ENCODE measurements at regions not wholly inside any gene's neighbourhood (a gene's known extent, or its start where the extent isn't known, plus 50 kb on each side); places are given as distances from the start of the nearest gene placed in this dataset.
"Not testable (repeated sequence)": the region's sequence is repeated elsewhere in the genome, so short reads cannot be mapped to it uniquely, and the experiment has no call there.

GRCh38 chr12:23238190-23238589, 613.2 kb downstream of the ETNK1 start:
- no peak overlapping the region for H3K23ac ChIP-seq (ENCODE audit: low read length)
- no peak overlapping the region for H4K8ac ChIP-seq (ENCODE audit: low read depth, low read length)
- H3K18ac ChIP-seq (ENCODE audit: low read length): no peak overlapping the region
- H3K4ac ChIP-seq (ENCODE audit: low read depth, low read length): no peak overlapping the region
- H3K27ac ChIP-seq (ENCODE audit: low read depth, low read length): no peak overlapping the region
- H3K56ac ChIP-seq (ENCODE audit: low read length): no peak overlapping the region
- no peak for DNase-seq
- H2BK120ac ChIP-seq (ENCODE audit: low read depth, low read length): no peak overlapping the region
- H3K27me3 ChIP-seq (ENCODE audit: insufficient read depth, low read length, poor library complexity): no peaks in the 10 kb centered on the region
- no peak overlapping the region for H3K9ac ChIP-seq (ENCODE audit: low read length)
- no peak overlapping the region for H3K4me2 ChIP-seq (ENCODE audit: low read length)
- no peak overlapping the region for H2BK5ac ChIP-seq (ENCODE audit: low read length)
- H3K79me1 ChIP-seq (ENCODE audit: low read length): no peaks in the 10 kb centered on the region
- H3K4me3 ChIP-seq (ENCODE audit: low read length): no peak overlapping the region
- H3K79me2 ChIP-seq (ENCODE audit: control insufficient read depth, insufficient read depth, low read length): no peaks in the 10 kb centered on the region
- no peaks in the 10 kb centered on the region for H3K4me1 ChIP-seq (ENCODE audit: control insufficient read depth, low read depth, low read length)
- WGBS (ENCODE audit: extremely low coverage, insufficient coverage, low lambda C conversion rate): no CpG with 5 or more reads among the region's 3 CpGs
- no peaks in the 10 kb centered on the region for H3K36me3 ChIP-seq (ENCODE audit: control insufficient read depth, insufficient read depth, low read length)
- H4K5ac ChIP-seq (ENCODE audit: low read length): no peak overlapping the region
- H2AK5ac ChIP-seq (ENCODE audit: low read length): no peak overlapping the region
- H2BK15ac ChIP-seq (replicated peaks; ENCODE audit: low read depth): no peak overlapping the region

- Histone ChIP-seq H3K56ac (ENCODE audit: low read length) (no peak overlapping the region), H3K79me1 (ENCODE audit: low read length) (no peaks in the 10 kb centered on the region)
- no peak for DNase-seq
These were observed 614.0 kb downstream of the ETNK1 start for GRCh38 chr12:23238957-23239356.

GRCh38 chr12:23245186-23245585, 620.2 kb downstream of the ETNK1 start:
- H3K79me2 ChIP-seq (ENCODE audit: control insufficient read depth, insufficient read depth, low read length): no peaks in the 10 kb centered on the region
- no peak overlapping the region for H3K23ac ChIP-seq (ENCODE audit: low read length)
- no peak overlapping the region for H3K4me2 ChIP-seq (ENCODE audit: low read length)
- H3K4me1 ChIP-seq (ENCODE audit: control insufficient read depth, low read depth, low read length): no peaks in the 10 kb centered on the region
- no peak overlapping the region for H4K8ac ChIP-seq (ENCODE audit: low read depth, low read length)
- no peak overlapping the region for H2BK5ac ChIP-seq (ENCODE audit: low read length)
- H3K9ac ChIP-seq (ENCODE audit: low read length): no peak overlapping the region
- H3K79me1 ChIP-seq (ENCODE audit: low read length): no peaks in the 10 kb centered on the region
- no CpG with 5 or more reads among the region's 2 CpGs for WGBS (ENCODE audit: extremely low coverage, insufficient coverage, low lambda C conversion rate)
- no peak overlapping the region for H3K4me3 ChIP-seq (ENCODE audit: low read length)
- no peaks in the 10 kb centered on the region for H3K27me3 ChIP-seq (ENCODE audit: insufficient read depth, low read length, poor library complexity)
- no peak overlapping the region for H2AK5ac ChIP-seq (ENCODE audit: low read length)
- H3K18ac ChIP-seq (ENCODE audit: low read length): no peak overlapping the region
- no peak overlapping the region for H4K5ac ChIP-seq (ENCODE audit: low read length)
- no peak overlapping the region for H3K27ac ChIP-seq (ENCODE audit: low read depth, low read length)
- no peaks in the 10 kb centered on the region for H3K36me3 ChIP-seq (ENCODE audit: control insufficient read depth, insufficient read depth, low read length)
- no peak overlapping the region for H2BK15ac ChIP-seq (replicated peaks; ENCODE audit: low read depth)
- H3K56ac ChIP-seq (ENCODE audit: low read length): no peak overlapping the region
- no peak overlapping the region for H3K4ac ChIP-seq (ENCODE audit: low read depth, low read length)
- no peak for DNase-seq
- H2BK120ac ChIP-seq (ENCODE audit: low read depth, low read length): no peak overlapping the region

More at GRCh38 chr12:23238957-23239356, 614.0 kb downstream of the ETNK1 start:
- H3K27me3 ChIP-seq (ENCODE audit: insufficient read depth, low read length, poor library complexity): no peaks in the 10 kb centered on the region
- no peaks in the 10 kb centered on the region for H3K79me2 ChIP-seq (ENCODE audit: control insufficient read depth, insufficient read depth, low read length)
- H3K4me2 ChIP-seq (ENCODE audit: low read length): no peak overlapping the region
- H3K18ac ChIP-seq (ENCODE audit: low read length): no peak overlapping the region
- no peak overlapping the region for H3K4me3 ChIP-seq (ENCODE audit: low read length)
- no peak overlapping the region for H2BK15ac ChIP-seq (replicated peaks; ENCODE audit: low read depth)
- no peak overlapping the region for H3K9ac ChIP-seq (ENCODE audit: low read length)
- H2AK5ac ChIP-seq (ENCODE audit: low read length): no peak overlapping the region
- H3K27ac ChIP-seq (ENCODE audit: low read depth, low read length): no peak overlapping the region
- no peak overlapping the region for H3K23ac ChIP-seq (ENCODE audit: low read length)
- H3K36me3 ChIP-seq (ENCODE audit: control insufficient read depth, insufficient read depth, low read length): no peaks in the 10 kb centered on the region
- no peak overlapping the region for H2BK5ac ChIP-seq (ENCODE audit: low read length)
- no peak overlapping the region for H4K8ac ChIP-seq (ENCODE audit: low read depth, low read length)
- no peak overlapping the region for H4K5ac ChIP-seq (ENCODE audit: low read length)
- H2BK120ac ChIP-seq (ENCODE audit: low read depth, low read length): no peak overlapping the region
- no peaks in the 10 kb centered on the region for H3K4me1 ChIP-seq (ENCODE audit: control insufficient read depth, low read depth, low read length)
- no peak overlapping the region for H3K4ac ChIP-seq (ENCODE audit: low read depth, low read length)

- H3K36me3 ChIP-seq (ENCODE audit: control insufficient read depth, insufficient read depth, low read length): no peaks in the 10 kb centered on the region
- H3K79me2 ChIP-seq (ENCODE audit: control insufficient read depth, insufficient read depth, low read length): no peaks in the 10 kb centered on the region
- no peak overlapping the region for H3K56ac ChIP-seq (ENCODE audit: low read length)
- no peak overlapping the region for H3K4me3 ChIP-seq (ENCODE audit: low read length)
- H4K8ac ChIP-seq (ENCODE audit: low read depth, low read length): no peak overlapping the region
- no peak overlapping the region for H3K4me2 ChIP-seq (ENCODE audit: low read length)
- WGBS (ENCODE audit: extremely low coverage, insufficient coverage, low lambda C conversion rate): no CpG with 5 or more reads among the region's 4 CpGs
- H2BK5ac ChIP-seq (ENCODE audit: low read length): no peak overlapping the region
- H3K27ac ChIP-seq (ENCODE audit: low read depth, low read length): no peak overlapping the region
- H3K27me3 ChIP-seq (ENCODE audit: insufficient read depth, low read length, poor library complexity): no peaks in the 10 kb centered on the region
- no peak overlapping the region for H4K5ac ChIP-seq (ENCODE audit: low read length)
- H2BK15ac ChIP-seq (replicated peaks; ENCODE audit: low read depth): no peak overlapping the region
- no peaks in the 10 kb centered on the region for H3K79me1 ChIP-seq (ENCODE audit: low read length)
- no peak overlapping the region for H2BK120ac ChIP-seq (ENCODE audit: low read depth, low read length)
- no peaks in the 10 kb centered on the region for H3K4me1 ChIP-seq (ENCODE audit: control insufficient read depth, low read depth, low read length)
- no peak overlapping the region for H3K18ac ChIP-seq (ENCODE audit: low read length)
- no peak overlapping the region for H3K23ac ChIP-seq (ENCODE audit: low read length)
- H2AK5ac ChIP-seq (ENCODE audit: low read length): no peak overlapping the region
- H3K9ac ChIP-seq (ENCODE audit: low read length): no peak overlapping the region
- no peak for DNase-seq
- no peak overlapping the region for H3K4ac ChIP-seq (ENCODE audit: low read depth, low read length)
These were observed 628.2 kb downstream of the ETNK1 start for GRCh38 chr12:23253191-23253590.

- no CpG with 5 or more reads among the region's 6 CpGs for WGBS (ENCODE audit: extremely low coverage, insufficient coverage, low lambda C conversion rate)
- H2BK5ac ChIP-seq (ENCODE audit: low read length): not testable (repeated sequence)
These were observed 628.9 kb downstream of the ETNK1 start for GRCh38 chr12:23253910-23254309.

GRCh38 chr12:23259558-23259957, 634.6 kb downstream of the ETNK1 start:
- no peak overlapping the region for H4K8ac ChIP-seq (ENCODE audit: low read depth, low read length)
- no peak for DNase-seq
- H3K27me3 ChIP-seq (ENCODE audit: insufficient read depth, low read length, poor library complexity): no peaks in the 10 kb centered on the region
- H3K23ac ChIP-seq (ENCODE audit: low read length): no peak overlapping the region
- no peak overlapping the region for H3K18ac ChIP-seq (ENCODE audit: low read length)
- no peaks in the 10 kb centered on the region for H3K4me1 ChIP-seq (ENCODE audit: control insufficient read depth, low read depth, low read length)
- no peak overlapping the region for H3K4me2 ChIP-seq (ENCODE audit: low read length)
- no peaks in the 10 kb centered on the region for H3K79me1 ChIP-seq (ENCODE audit: low read length)
- no peak overlapping the region for H2BK15ac ChIP-seq (replicated peaks; ENCODE audit: low read depth)
- no peak overlapping the region for H3K4ac ChIP-seq (ENCODE audit: low read depth, low read length)
- no peaks in the 10 kb centered on the region for H3K36me3 ChIP-seq (ENCODE audit: control insufficient read depth, insufficient read depth, low read length)
- WGBS (ENCODE audit: extremely low coverage, insufficient coverage, low lambda C conversion rate): no CpG with 5 or more reads among the region's 1 CpG
- H2AK5ac ChIP-seq (ENCODE audit: low read length): no peak overlapping the region
- no peak overlapping the region for H3K56ac ChIP-seq (ENCODE audit: low read length)
- no peak overlapping the region for H2BK120ac ChIP-seq (ENCODE audit: low read depth, low read length)
- no peaks in the 10 kb centered on the region for H3K79me2 ChIP-seq (ENCODE audit: control insufficient read depth, insufficient read depth, low read length)
- no peak overlapping the region for H2BK5ac ChIP-seq (ENCODE audit: low read length)
- H4K5ac ChIP-seq (ENCODE audit: low read length): no peak overlapping the region
- H3K27ac ChIP-seq (ENCODE audit: low read depth, low read length): no peak overlapping the region
- H3K4me3 ChIP-seq (ENCODE audit: low read length): no peak overlapping the region
- H3K9ac ChIP-seq (ENCODE audit: low read length): no peak overlapping the region

More at GRCh38 chr12:23253910-23254309, 628.9 kb downstream of the ETNK1 start:
- H3K27me3 ChIP-seq (ENCODE audit: insufficient read depth, low read length, poor library complexity); H3K27ac ChIP-seq (ENCODE audit: low read depth, low read length); H4K8ac ChIP-seq (ENCODE audit: low read depth, low read length); H2BK120ac ChIP-seq (ENCODE audit: low read depth, low read length); H3K36me3 ChIP-seq (ENCODE audit: control insufficient read depth, insufficient read depth, low read length); H3K79me1 ChIP-seq (ENCODE audit: low read length); DNase-seq; H3K9ac ChIP-seq (ENCODE audit: low read length); H4K5ac ChIP-seq (ENCODE audit: low read length); H2BK15ac ChIP-seq (replicated peaks; ENCODE audit: low read depth); H3K4ac ChIP-seq (ENCODE audit: low read depth, low read length); H3K4me2 ChIP-seq (ENCODE audit: low read length); H3K23ac ChIP-seq (ENCODE audit: low read length); H2AK5ac ChIP-seq (ENCODE audit: low read length); H3K4me3 ChIP-seq (ENCODE audit: low read length); H3K4me1 ChIP-seq (ENCODE audit: control insufficient read depth, low read depth, low read length); H3K18ac ChIP-seq (ENCODE audit: low read length); H3K79me2 ChIP-seq (ENCODE audit: control insufficient read depth, insufficient read depth, low read length); H3K56ac ChIP-seq (ENCODE audit: low read length): not testable (repeated sequence)

Measured in mesendoderm (in vitro differentiated cells).